ENCODE measurements at regions not wholly inside any gene's neighbourhood (a gene's known extent, or its start where the extent isn't known, plus 50 kb on each side); places are given as distances from the start of the nearest gene placed in this dataset.

- TF ChIP-seq CTCF (IDR thresholded peaks at IDR 0.05): no peak
Measured at GRCh38 chr13:70484931-70485330, 376.7 kb upstream of the KLHL1 start.

GRCh38 chr13:70483599-70484276 lies 375.5 kb upstream of the KLHL1 start:
- Histone ChIP-seq H3K9me3 (no peaks in the 10 kb centered on the region), H3K4me1 (no peaks in the 10 kb centered on the region), H3K27me3 (no peaks in the 10 kb centered on the region), H3K36me3 (no peaks in the 10 kb centered on the region), H3K27ac (no peak overlapping the region), H3K4me3 (no peak overlapping the region)
- intact Hi-C loops (cut with DNase I): no loop called here
- DNase-seq (ENCODE audit: low spot score in 2 of 2): no peak
- no peak for TF ChIP-seq CTCF (IDR thresholded peaks at IDR 0.05)

More at GRCh38 chr13:70484931-70485330, 376.7 kb upstream of the KLHL1 start:
- Histone ChIP-seq H3K27ac (no peak overlapping the region), H3K27me3 (no peaks in the 10 kb centered on the region), H3K4me3 (no peak overlapping the region), H3K4me1 (no peaks in the 10 kb centered on the region), H3K36me3 (no peaks in the 10 kb centered on the region), H3K9me3 (no peaks in the 10 kb centered on the region)
- intact Hi-C loops (cut with DNase I): no loop called here
- no peak for DNase-seq (ENCODE audit: low spot score in 2 of 2)

DNA sequence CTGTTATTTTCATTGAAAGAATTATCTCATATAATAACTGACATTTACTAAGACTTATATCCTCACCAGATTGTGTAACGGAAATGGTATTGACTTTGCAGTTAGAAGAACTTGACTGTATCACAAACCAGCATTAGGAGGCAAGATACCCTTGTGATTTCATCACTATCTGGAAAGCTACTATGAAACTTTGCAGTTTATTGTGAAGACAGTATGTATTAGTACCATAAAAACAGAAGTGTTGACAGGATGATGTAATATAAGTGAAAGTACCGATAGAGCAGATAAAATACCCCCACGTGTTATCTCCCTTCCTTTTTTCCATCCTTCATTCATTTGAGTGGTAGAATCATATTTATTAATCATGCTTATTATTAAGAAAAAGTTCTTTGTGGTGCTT lies 365.7 kb upstream of the KLHL1 start:
- H3K4me3 ChIP-seq: no peak overlapping the region
- H3K4me1 ChIP-seq: no peaks in the 10 kb centered on the region
- no peak overlapping the region for H3K27ac ChIP-seq
- no peaks in the 10 kb centered on the region for H3K9me3 ChIP-seq
- no peak for TF ChIP-seq CTCF (IDR thresholded peaks at IDR 0.05)
- intact Hi-C loops (cut with DNase I): no loop called here
- no peaks in the 10 kb centered on the region for H3K27me3 ChIP-seq
- no peak for DNase-seq (ENCODE audit: low spot score in 2 of 2)
- H3K36me3 ChIP-seq: no peaks in the 10 kb centered on the region

- Histone ChIP-seq H3K4me1 (no peaks in the 10 kb centered on the region), H3K4me3 (no peak overlapping the region), H3K27me3 (no peaks in the 10 kb centered on the region), H3K27ac (no peak overlapping the region), H3K36me3 (no peaks in the 10 kb centered on the region), H3K9me3 (no peaks in the 10 kb centered on the region)
- no peak for DNase-seq (ENCODE audit: low spot score in 2 of 2)
- intact Hi-C loops (cut with DNase I): no loop called here
- no peak for TF ChIP-seq CTCF (IDR thresholded peaks at IDR 0.05)
Measured at GRCh38 chr13:70469077-70469476, 360.8 kb upstream of the KLHL1 start.

DNA sequence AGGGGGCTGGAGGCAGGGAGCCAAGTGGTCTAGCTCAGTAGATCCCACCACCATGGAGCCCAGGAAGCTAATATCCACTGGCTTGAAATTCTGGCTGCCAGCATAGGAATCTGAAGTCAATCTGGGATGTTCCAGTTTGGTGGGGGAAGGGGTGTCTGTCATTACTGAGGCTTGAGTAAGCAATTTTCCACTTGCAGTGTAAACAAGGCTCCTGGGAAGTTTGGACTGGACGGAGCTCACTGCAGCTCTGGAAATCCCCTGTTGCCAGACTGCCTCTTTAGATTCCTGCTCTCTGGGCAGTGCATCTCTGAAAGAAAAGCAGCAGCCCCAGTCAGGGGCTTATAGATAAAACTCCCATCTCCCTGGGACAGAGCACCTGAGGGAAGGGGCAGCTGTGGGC lies 349.2 kb upstream of the KLHL1 start:
- intact Hi-C loops (cut with DNase I): no loop called here
- TF ChIP-seq CTCF (IDR thresholded peaks at IDR 0.05): no peak

DNA sequence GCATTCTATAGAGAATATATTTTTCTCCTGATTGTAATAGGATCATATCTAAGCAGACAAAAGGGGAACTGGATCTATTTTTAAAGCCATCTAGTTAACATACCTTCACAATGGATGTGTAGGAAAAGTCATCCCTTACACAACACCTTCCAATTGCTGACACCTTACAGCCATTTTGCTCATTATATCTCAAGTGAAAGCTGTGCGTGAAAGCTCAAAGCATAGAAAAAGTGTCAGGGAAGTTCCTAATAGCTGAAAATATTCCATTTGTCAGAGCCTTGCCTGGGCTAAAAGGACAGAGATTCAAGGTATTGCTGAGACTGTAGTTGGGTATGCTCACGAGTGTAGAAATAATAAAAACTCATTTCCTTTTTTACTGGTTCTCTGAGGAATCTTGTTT lies 340.6 kb upstream of the KLHL1 start:
- H3K27me3 ChIP-seq: no peaks in the 10 kb centered on the region
- no peak overlapping the region for H3K27ac ChIP-seq
- no peak for TF ChIP-seq CTCF (IDR thresholded peaks at IDR 0.05)
- H3K4me1 ChIP-seq: no peaks in the 10 kb centered on the region
- intact Hi-C loops (cut with DNase I): no loop called here
- H3K36me3 ChIP-seq: no peaks in the 10 kb centered on the region
- H3K4me3 ChIP-seq: no peak overlapping the region
- no peaks in the 10 kb centered on the region for H3K9me3 ChIP-seq
- no peak for DNase-seq (ENCODE audit: low spot score in 2 of 2)

More for the DNA sequence above, 349.2 kb upstream of the KLHL1 start:
- no peaks in the 10 kb centered on the region for H3K4me1 ChIP-seq
- H3K9me3 ChIP-seq: no peaks in the 10 kb centered on the region
- no peak overlapping the region for H3K4me3 ChIP-seq
- no peak overlapping the region for H3K27ac ChIP-seq
- no peaks in the 10 kb centered on the region for H3K27me3 ChIP-seq
- no peak for DNase-seq (ENCODE audit: low spot score in 2 of 2)
- H3K36me3 ChIP-seq: no peaks in the 10 kb centered on the region

All from ascending aorta (tissue), 2 donors.